ENCODE measurements at regions not wholly inside any gene's neighbourhood (a gene's known extent, or its start where the extent isn't known, plus 50 kb on each side); places are given as distances from the start of the nearest gene placed in this dataset.

DNA sequence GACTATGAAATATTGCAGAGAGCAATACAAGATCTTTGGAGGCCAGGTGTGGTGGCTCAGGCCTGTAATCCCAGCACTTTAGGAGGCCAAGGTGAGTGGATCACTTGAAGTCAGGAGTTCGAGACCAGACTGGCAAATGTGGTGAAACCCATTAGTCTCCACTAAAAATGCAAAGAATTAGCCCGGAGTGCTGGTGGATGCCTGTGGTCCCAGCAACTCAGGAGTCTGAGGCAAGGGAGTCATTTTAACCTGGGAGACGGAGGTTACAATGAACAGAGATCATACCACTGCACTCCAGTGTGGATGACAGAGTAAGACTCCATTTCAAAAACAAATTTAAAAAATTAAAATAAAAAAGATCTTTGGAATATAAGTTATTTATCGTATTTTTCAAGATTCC, 76.6 kb downstream of the PRKAB2 start:
- TF ChIP-seq, protein P1, sequence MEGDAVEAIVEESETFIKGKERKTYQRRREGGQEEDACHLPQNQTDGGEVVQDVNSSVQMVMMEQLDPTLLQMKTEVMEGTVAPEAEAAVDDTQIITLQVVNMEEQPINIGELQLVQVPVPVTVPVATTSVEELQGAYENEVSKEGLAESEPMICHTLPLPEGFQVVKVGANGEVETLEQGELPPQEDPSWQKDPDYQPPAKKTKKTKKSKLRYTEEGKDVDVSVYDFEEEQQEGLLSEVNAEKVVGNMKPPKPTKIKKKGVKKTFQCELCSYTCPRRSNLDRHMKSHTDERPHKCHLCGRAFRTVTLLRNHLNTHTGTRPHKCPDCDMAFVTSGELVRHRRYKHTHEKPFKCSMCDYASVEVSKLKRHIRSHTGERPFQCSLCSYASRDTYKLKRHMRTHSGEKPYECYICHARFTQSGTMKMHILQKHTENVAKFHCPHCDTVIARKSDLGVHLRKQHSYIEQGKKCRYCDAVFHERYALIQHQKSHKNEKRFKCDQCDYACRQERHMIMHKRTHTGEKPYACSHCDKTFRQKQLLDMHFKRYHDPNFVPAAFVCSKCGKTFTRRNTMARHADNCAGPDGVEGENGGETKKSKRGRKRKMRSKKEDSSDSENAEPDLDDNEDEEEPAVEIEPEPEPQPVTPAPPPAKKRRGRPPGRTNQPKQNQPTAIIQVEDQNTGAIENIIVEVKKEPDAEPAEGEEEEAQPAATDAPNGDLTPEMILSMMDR (conservative IDR thresholded peaks at IDR 0.05; ENCODE audit: low read length), result no peak
- TF ChIP-seq EZH2phosphoT487 (IDR thresholded peaks at IDR 0.05; ENCODE audit: borderline replicate concordance, low read depth, low read length), result no peak

Data from OCI-LY7 (cell line).